ENCODE measurements at regions not wholly inside any gene's neighbourhood (a gene's known extent, or its start where the extent isn't known, plus 50 kb on each side); places are given as distances from the start of the nearest gene placed in this dataset.
"Not testable (repeated sequence)": the region's sequence is repeated elsewhere in the genome, so short reads cannot be mapped to it uniquely, and the experiment has no call there.

GRCh38 chr5:102106599-102106998 is 189.5 kb downstream of the SLCO4C1 start:
- Histone ChIP-seq H3K4me3 (ENCODE audit: low read length) (no peak overlapping the region), H3K27ac (ENCODE audit: low read length) (no peak overlapping the region), H3K36me3 (ENCODE audit: control insufficient read depth, low read depth, low read length) (no peaks in the 10 kb centered on the region), H3K4me1 (ENCODE audit: control insufficient read depth, low read depth, low read length) (no peaks in the 10 kb centered on the region), H3K9me3 (ENCODE audit: control insufficient read depth, low read depth, low read length) (no peaks in the 10 kb centered on the region), H3K9ac (ENCODE audit: low read length) (no peak overlapping the region), H3K27me3 (ENCODE audit: control insufficient read depth, insufficient read depth, low read length) (no peaks in the 10 kb centered on the region)

- no peaks in the 10 kb centered on the region for H3K4me1 ChIP-seq (ENCODE audit: control insufficient read depth, low read depth, low read length)
- H3K36me3 ChIP-seq (ENCODE audit: control insufficient read depth, low read depth, low read length) = no peaks in the 10 kb centered on the region
- H3K27me3 ChIP-seq (ENCODE audit: control insufficient read depth, insufficient read depth, low read length) = no peaks in the 10 kb centered on the region
- no peak overlapping the region for H3K9ac ChIP-seq (ENCODE audit: low read length)
- H3K27ac ChIP-seq (ENCODE audit: low read length) = no peak overlapping the region
- H3K9me3 ChIP-seq (ENCODE audit: control insufficient read depth, low read depth, low read length) = no peaks in the 10 kb centered on the region
- no peak overlapping the region for H3K4me3 ChIP-seq (ENCODE audit: low read length)
These were observed 196.2 kb downstream of the SLCO4C1 start for GRCh38 chr5:102099766-102100331.

- H3K9me3 ChIP-seq (ENCODE audit: control insufficient read depth, low read depth, low read length); H3K4me3 ChIP-seq (ENCODE audit: low read length); H3K36me3 ChIP-seq (ENCODE audit: control insufficient read depth, low read depth, low read length); H3K27me3 ChIP-seq (ENCODE audit: control insufficient read depth, insufficient read depth, low read length); H3K9ac ChIP-seq (ENCODE audit: low read length); H3K27ac ChIP-seq (ENCODE audit: low read length); H3K4me1 ChIP-seq (ENCODE audit: control insufficient read depth, low read depth, low read length): not testable (repeated sequence)
These were observed 197.0 kb downstream of the SLCO4C1 start for GRCh38 chr5:102099083-102099482.

GRCh38 chr5:102098606-102099005 is 197.5 kb downstream of the SLCO4C1 start:
- not testable (repeated sequence) for H3K36me3 ChIP-seq (ENCODE audit: control insufficient read depth, low read depth, low read length); H3K9me3 ChIP-seq (ENCODE audit: control insufficient read depth, low read depth, low read length); H3K27ac ChIP-seq (ENCODE audit: low read length); H3K4me3 ChIP-seq (ENCODE audit: low read length); H3K4me1 ChIP-seq (ENCODE audit: control insufficient read depth, low read depth, low read length); H3K27me3 ChIP-seq (ENCODE audit: control insufficient read depth, insufficient read depth, low read length); H3K9ac ChIP-seq (ENCODE audit: low read length)

GRCh38 chr5:102090770-102091169 is 205.3 kb downstream of the SLCO4C1 start:
- Histone ChIP-seq H3K27me3 (ENCODE audit: control insufficient read depth, insufficient read depth, low read length) (no peaks in the 10 kb centered on the region), H3K9me3 (ENCODE audit: control insufficient read depth, low read depth, low read length) (no peaks in the 10 kb centered on the region), H3K4me1 (ENCODE audit: control insufficient read depth, low read depth, low read length) (peaks cover 5% of the 10 kb centered on the region), H3K9ac (ENCODE audit: low read length) (no peak overlapping the region), H3K36me3 (ENCODE audit: control insufficient read depth, low read depth, low read length) (no peaks in the 10 kb centered on the region), H3K4me3 (ENCODE audit: low read length) (no peak overlapping the region), H3K27ac (ENCODE audit: low read length) (no peak overlapping the region)

- Histone ChIP-seq H3K27ac (ENCODE audit: low read length) (no peak overlapping the region), H3K27me3 (ENCODE audit: control insufficient read depth, insufficient read depth, low read length) (no peaks in the 10 kb centered on the region), H3K36me3 (ENCODE audit: control insufficient read depth, low read depth, low read length) (no peaks in the 10 kb centered on the region), H3K4me1 (ENCODE audit: control insufficient read depth, low read depth, low read length) (peaks cover 5% of the 10 kb centered on the region), H3K9ac (ENCODE audit: low read length) (no peak overlapping the region), H3K4me3 (ENCODE audit: low read length) (no peak overlapping the region), H3K9me3 (ENCODE audit: control insufficient read depth, low read depth, low read length) (no peaks in the 10 kb centered on the region)
These were observed 206.2 kb downstream of the SLCO4C1 start for GRCh38 chr5:102089883-102090282.

GRCh38 chr5:102087906-102088305 is 208.2 kb downstream of the SLCO4C1 start:
- H3K4me1 ChIP-seq (ENCODE audit: control insufficient read depth, low read depth, low read length) = peaks cover 5% of the 10 kb centered on the region
- no peak overlapping the region for H3K4me3 ChIP-seq (ENCODE audit: low read length)
- no peaks in the 10 kb centered on the region for H3K27me3 ChIP-seq (ENCODE audit: control insufficient read depth, insufficient read depth, low read length)
- no peak overlapping the region for H3K9ac ChIP-seq (ENCODE audit: low read length)
- H3K36me3 ChIP-seq (ENCODE audit: control insufficient read depth, low read depth, low read length) = no peaks in the 10 kb centered on the region
- H3K27ac ChIP-seq (ENCODE audit: low read length) = no peak overlapping the region
- no peaks in the 10 kb centered on the region for H3K9me3 ChIP-seq (ENCODE audit: control insufficient read depth, low read depth, low read length)

- Histone ChIP-seq H3K9me3 (ENCODE audit: control insufficient read depth, low read depth, low read length) (no peaks in the 10 kb centered on the region), H3K9ac (ENCODE audit: low read length) (no peak overlapping the region), H3K27me3 (ENCODE audit: control insufficient read depth, insufficient read depth, low read length) (no peaks in the 10 kb centered on the region), H3K36me3 (ENCODE audit: control insufficient read depth, low read depth, low read length) (no peaks in the 10 kb centered on the region), H3K4me3 (ENCODE audit: low read length) (no peak overlapping the region), H3K4me1 (ENCODE audit: control insufficient read depth, low read depth, low read length) (no peaks in the 10 kb centered on the region), H3K27ac (ENCODE audit: low read length) (no peak overlapping the region)
These were observed 215.8 kb downstream of the SLCO4C1 start for GRCh38 chr5:102080288-102080687.

GRCh38 chr5:102077920-102078319 is 218.2 kb downstream of the SLCO4C1 start:
- H3K27me3 ChIP-seq (ENCODE audit: control insufficient read depth, insufficient read depth, low read length) = no peaks in the 10 kb centered on the region
- no peak overlapping the region for H3K4me3 ChIP-seq (ENCODE audit: low read length)
- no peak overlapping the region for H3K27ac ChIP-seq (ENCODE audit: low read length)
- no peaks in the 10 kb centered on the region for H3K9me3 ChIP-seq (ENCODE audit: control insufficient read depth, low read depth, low read length)
- H3K4me1 ChIP-seq (ENCODE audit: control insufficient read depth, low read depth, low read length) = no peaks in the 10 kb centered on the region
- H3K9ac ChIP-seq (ENCODE audit: low read length) = no peak overlapping the region
- no peaks in the 10 kb centered on the region for H3K36me3 ChIP-seq (ENCODE audit: control insufficient read depth, low read depth, low read length)

GRCh38 chr5:102069974-102070373 is 226.1 kb downstream of the SLCO4C1 start:
- Histone ChIP-seq H3K9ac (ENCODE audit: low read length) (no peak overlapping the region), H3K27ac (ENCODE audit: low read length) (no peak overlapping the region), H3K4me3 (ENCODE audit: low read length) (no peak overlapping the region), H3K9me3 (ENCODE audit: control insufficient read depth, low read depth, low read length) (no peaks in the 10 kb centered on the region), H3K27me3 (ENCODE audit: control insufficient read depth, insufficient read depth, low read length) (no peaks in the 10 kb centered on the region), H3K36me3 (ENCODE audit: control insufficient read depth, low read depth, low read length) (no peaks in the 10 kb centered on the region), H3K4me1 (ENCODE audit: control insufficient read depth, low read depth, low read length) (no peaks in the 10 kb centered on the region)

- no peaks in the 10 kb centered on the region for H3K27me3 ChIP-seq (ENCODE audit: control insufficient read depth, insufficient read depth, low read length)
- no peaks in the 10 kb centered on the region for H3K9me3 ChIP-seq (ENCODE audit: control insufficient read depth, low read depth, low read length)
These were observed 227.2 kb downstream of the SLCO4C1 start for GRCh38 chr5:102068870-102069269.

GRCh38 chr5:102049517-102049916 is 246.6 kb downstream of the SLCO4C1 start:
- H3K27me3 ChIP-seq (ENCODE audit: control insufficient read depth, insufficient read depth, low read length) = no peaks in the 10 kb centered on the region

More at GRCh38 chr5:102068870-102069269, 227.2 kb downstream of the SLCO4C1 start:
- no peak overlapping the region for H3K4me3 ChIP-seq (ENCODE audit: low read length)
- H3K4me1 ChIP-seq (ENCODE audit: control insufficient read depth, low read depth, low read length) = no peaks in the 10 kb centered on the region
- H3K27ac ChIP-seq (ENCODE audit: low read length) = no peak overlapping the region
- no peaks in the 10 kb centered on the region for H3K36me3 ChIP-seq (ENCODE audit: control insufficient read depth, low read depth, low read length)
- no peak overlapping the region for H3K9ac ChIP-seq (ENCODE audit: low read length)

More at GRCh38 chr5:102049517-102049916, 246.6 kb downstream of the SLCO4C1 start:
- Histone ChIP-seq H3K27ac (ENCODE audit: low read length) (no peak overlapping the region), H3K9ac (ENCODE audit: low read length) (no peak overlapping the region), H3K4me1 (ENCODE audit: control insufficient read depth, low read depth, low read length) (no peaks in the 10 kb centered on the region), H3K36me3 (ENCODE audit: control insufficient read depth, low read depth, low read length) (no peaks in the 10 kb centered on the region), H3K9me3 (ENCODE audit: control insufficient read depth, low read depth, low read length) (no peaks in the 10 kb centered on the region), H3K4me3 (ENCODE audit: low read length) (no peak overlapping the region)

Measured in iPS-18a (cell line).